ENCODE measurements at regions not wholly inside any gene's neighbourhood (a gene's known extent, or its start where the extent isn't known, plus 50 kb on each side); places are given as distances from the start of the nearest gene placed in this dataset.

DNA sequence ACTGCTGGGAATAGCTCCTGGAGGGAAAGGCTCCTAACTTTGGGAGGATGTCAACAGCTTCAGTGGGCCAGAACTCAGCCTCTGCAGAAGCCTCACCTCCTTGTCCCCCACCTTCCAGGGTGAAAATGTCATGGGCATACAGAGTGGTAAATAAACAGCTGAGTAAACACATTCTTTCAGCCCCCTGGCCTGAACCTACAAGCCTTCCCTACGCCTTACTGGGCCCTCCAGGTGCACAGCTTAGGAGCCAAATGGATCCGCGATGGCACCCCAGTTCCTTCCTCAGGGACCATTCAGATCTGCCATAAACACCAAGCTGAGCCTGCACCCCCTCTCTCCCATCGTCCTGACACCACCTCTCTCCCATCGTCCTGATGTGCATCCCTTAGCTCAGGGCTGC, 126.2 kb upstream of the IGF1R start:
- TF ChIP-seq, protein P1, sequence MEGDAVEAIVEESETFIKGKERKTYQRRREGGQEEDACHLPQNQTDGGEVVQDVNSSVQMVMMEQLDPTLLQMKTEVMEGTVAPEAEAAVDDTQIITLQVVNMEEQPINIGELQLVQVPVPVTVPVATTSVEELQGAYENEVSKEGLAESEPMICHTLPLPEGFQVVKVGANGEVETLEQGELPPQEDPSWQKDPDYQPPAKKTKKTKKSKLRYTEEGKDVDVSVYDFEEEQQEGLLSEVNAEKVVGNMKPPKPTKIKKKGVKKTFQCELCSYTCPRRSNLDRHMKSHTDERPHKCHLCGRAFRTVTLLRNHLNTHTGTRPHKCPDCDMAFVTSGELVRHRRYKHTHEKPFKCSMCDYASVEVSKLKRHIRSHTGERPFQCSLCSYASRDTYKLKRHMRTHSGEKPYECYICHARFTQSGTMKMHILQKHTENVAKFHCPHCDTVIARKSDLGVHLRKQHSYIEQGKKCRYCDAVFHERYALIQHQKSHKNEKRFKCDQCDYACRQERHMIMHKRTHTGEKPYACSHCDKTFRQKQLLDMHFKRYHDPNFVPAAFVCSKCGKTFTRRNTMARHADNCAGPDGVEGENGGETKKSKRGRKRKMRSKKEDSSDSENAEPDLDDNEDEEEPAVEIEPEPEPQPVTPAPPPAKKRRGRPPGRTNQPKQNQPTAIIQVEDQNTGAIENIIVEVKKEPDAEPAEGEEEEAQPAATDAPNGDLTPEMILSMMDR (conservative IDR thresholded peaks at IDR 0.05; ENCODE audit: low read depth, low read length) = no peak
- TF ChIP-seq EZH2 (IDR thresholded peaks at IDR 0.05; ENCODE audit: low read length, unreplicated experiment) (no peak), EZH2phosphoT487 (IDR thresholded peaks at IDR 0.05; ENCODE audit: borderline replicate concordance, low read length) (no peak)
